ENCODE measurements at regions not wholly inside any gene's neighbourhood (a gene's known extent, or its start where the extent isn't known, plus 50 kb on each side); places are given as distances from the start of the nearest gene placed in this dataset.

- no peak overlapping the region for H3K18ac ChIP-seq (ENCODE audit: low read depth, low read length)
- no peak overlapping the region for H2BK5ac ChIP-seq (ENCODE audit: low read depth, low read length, poor library complexity, severe bottlenecking)
- no peak overlapping the region for H3K4ac ChIP-seq (ENCODE audit: low read depth, low read length)
- no peak overlapping the region for H3K4me2 ChIP-seq (ENCODE audit: low read depth, low read length)
- no peaks in the 10 kb centered on the region for H3K9me1 ChIP-seq (ENCODE audit: insufficient read depth, low read length)
- no peak overlapping the region for H3K23ac ChIP-seq (ENCODE audit: low read depth, low read length)
- no TSS peak for BruUV-seq (replicated peaks)
- H3K27ac ChIP-seq (ENCODE audit: insufficient read depth, low read length), result no peak overlapping the region
- H3K56ac ChIP-seq (ENCODE audit: extremely low read depth, insufficient read depth, low read length), result no peak overlapping the region
- in situ Hi-C loops (cut with MboI; ENCODE audit: low sequenced_read_pairs) (no loop called here), intact Hi-C loops (cut with micrococcal nuclease) (no loop called here), dilution Hi-C loops (cut with HindIII; ENCODE audit: low sequenced_read_pairs, unreplicated experiment) (no loop called here)
- H3K27me3 ChIP-seq (ENCODE audit: control insufficient read depth, insufficient read depth, low read length), result no peaks in the 10 kb centered on the region
- H4K5ac ChIP-seq (ENCODE audit: low read depth, low read length), result no peak overlapping the region
- H2AFZ ChIP-seq (replicated peaks; ENCODE audit: low read length, poor library complexity), result no peak overlapping the region
- H2AK5ac ChIP-seq (ENCODE audit: low read depth, low read length), result no peak overlapping the region
- no peak for DNase-seq
- no peak overlapping the region for H4K8ac ChIP-seq (ENCODE audit: low read depth in 2 of 2, low read length in 2 of 2)
- H2BK15ac ChIP-seq (ENCODE audit: low read depth, low read length), result no peak overlapping the region
- POLR2A ChIA-PET (ENCODE audit: unreplicated experiment), result no interaction called here
- WGBS, 2 experiments (ENCODE audit: extremely low coverage in 2 of 2, insufficient read length in 1 of 2), result no CpG with 5 or more reads among the region's 2 CpGs
- H3K9me3 ChIP-seq (ENCODE audit: control insufficient read depth, insufficient read depth, low read length), result no peaks in the 10 kb centered on the region
- CTCF ChIA-PET, result no interaction called here
- no peak for ATAC-seq (ENCODE audit: low read depth)
- no peak overlapping the region for H2BK120ac ChIP-seq (ENCODE audit: low read depth, low read length)
- no peak overlapping the region for H3K4me3 ChIP-seq (ENCODE audit: insufficient read depth, low read depth, low read length)
- no peak overlapping the region for H4K91ac ChIP-seq (ENCODE audit: insufficient read depth, low read depth, low read length)
- TF ChIP-seq ELK1 (IDR thresholded peaks at IDR 0.05; ENCODE audit: borderline replicate concordance, low read depth, low read length) (no peak), RCOR1 (IDR thresholded peaks at IDR 0.05; ENCODE audit: insufficient replicate concordance, low read length) (no peak), CHD1 (IDR thresholded peaks at IDR 0.05; ENCODE audit: low read depth, low read length) (no peak), MAZ (IDR thresholded peaks at IDR 0.05; ENCODE audit: borderline replicate concordance, low read depth, low read length) (no peak), MAFK (IDR thresholded peaks at IDR 0.05; ENCODE audit: low read depth, low read length) (peak; percentile 70)
- no peak overlapping the region for H2AK9ac ChIP-seq (replicated peaks; ENCODE audit: low read depth, low read length, poor library complexity)
- H4K20me1 ChIP-seq (ENCODE audit: insufficient read depth, low read length), result no peaks in the 10 kb centered on the region
- no peaks in the 10 kb centered on the region for H3K4me1 ChIP-seq (ENCODE audit: control insufficient read depth, insufficient read depth, low read length)
- H3K14ac ChIP-seq (replicated peaks; ENCODE audit: low read depth, low read length), result no peak overlapping the region
- no peak overlapping the region for H3K9ac ChIP-seq (ENCODE audit: low read depth, low read length)
- no peak overlapping the region for H2BK20ac ChIP-seq (ENCODE audit: low read depth, low read length)
- no peaks in the 10 kb centered on the region for H3K79me1 ChIP-seq (ENCODE audit: low read depth in 1 of 2, low read length in 2 of 2)
- no peaks in the 10 kb centered on the region for H3K36me3 ChIP-seq (ENCODE audit: control insufficient read depth, insufficient read depth, low read length)
Measured at GRCh38 chr16:75837264-75837663, 111.0 kb upstream of the CPHXL start.

Measured in IMR-90 (cell line).